GM18520 (cell line): ENCODE measurements at regions not wholly inside any gene's neighbourhood (a gene's known extent, or its start where the extent isn't known, plus 50 kb on each side); places are given as distances from the start of the nearest gene placed in this dataset.

Experiments used
- ATAC-seq: cut with Tn5 transposase; IDR thresholded peaks from one replicate; pipeline ENCODE4 v1.9.1; 2021; ENCODE audit not compliant: unreplicated experiment

GRCh38 chr14:81829447-81829846, 295.8 kb upstream of the SEL1L start:
- no peak for ATAC-seq

DNA sequence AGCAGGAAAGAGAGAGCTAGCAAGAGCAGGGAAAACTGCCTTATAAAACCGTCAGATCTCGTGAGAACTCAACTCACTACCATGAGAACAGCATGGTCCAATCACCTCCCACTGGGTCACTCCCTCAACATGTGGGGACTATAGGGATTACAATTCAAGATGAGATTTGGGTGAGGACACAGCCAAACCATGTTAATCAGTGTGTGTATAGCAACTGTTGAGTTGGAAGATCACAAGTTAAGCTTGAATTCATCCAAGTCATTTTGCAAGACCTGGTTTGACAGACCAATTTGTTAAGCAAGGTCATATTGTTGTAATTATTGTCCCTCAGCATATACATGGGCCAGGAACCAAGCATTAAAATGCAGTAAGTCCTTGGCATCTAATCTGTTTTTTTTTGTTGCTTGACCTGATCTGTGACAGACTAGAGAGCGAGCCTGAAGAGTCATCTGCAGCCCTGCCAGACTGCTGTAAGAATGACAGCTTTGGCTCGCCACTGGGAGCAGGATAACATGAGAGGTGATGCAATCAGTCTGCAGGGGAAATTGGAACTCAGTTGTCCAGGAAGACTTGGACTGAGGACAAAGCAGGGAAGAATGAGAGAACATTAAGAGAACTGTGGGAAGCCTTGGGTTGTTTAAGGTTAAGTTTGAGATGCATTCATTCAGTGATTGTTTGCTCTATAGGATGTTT, 297.6 kb upstream of the SEL1L start:
- no peak for ATAC-seq

GRCh38 chr14:81834308-81834707, 300.7 kb upstream of the SEL1L start:
- no peak for ATAC-seq

- ATAC-seq, result no peak
These were observed 303.7 kb upstream of the SEL1L start for GRCh38 chr14:81837304-81837703.

- no peak for ATAC-seq
These were observed 305.4 kb upstream of the SEL1L start for GRCh38 chr14:81839056-81839455.

DNA sequence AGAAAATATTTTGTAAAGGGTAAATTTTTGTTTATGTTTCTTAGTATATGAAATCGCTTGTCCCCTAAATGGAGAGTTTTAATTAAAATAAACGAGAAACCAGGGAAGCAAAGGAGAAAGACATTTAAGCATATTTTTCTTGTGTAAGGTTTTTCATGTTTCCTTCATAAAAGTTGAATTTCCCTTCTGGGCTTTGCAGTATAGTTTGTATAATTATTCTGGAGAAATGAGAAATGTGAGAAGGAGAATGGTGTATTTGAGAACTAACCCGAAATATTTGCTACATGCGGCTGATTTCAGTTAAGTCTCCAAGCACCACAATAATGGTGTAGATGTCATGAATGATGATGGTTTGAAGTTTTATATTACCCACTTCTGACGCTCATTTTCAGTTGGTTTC, 307.7 kb upstream of the SEL1L start:
- no peak for ATAC-seq

- ATAC-seq, result no peak
These were observed 316.1 kb upstream of the SEL1L start for GRCh38 chr14:81849714-81850113.

DNA sequence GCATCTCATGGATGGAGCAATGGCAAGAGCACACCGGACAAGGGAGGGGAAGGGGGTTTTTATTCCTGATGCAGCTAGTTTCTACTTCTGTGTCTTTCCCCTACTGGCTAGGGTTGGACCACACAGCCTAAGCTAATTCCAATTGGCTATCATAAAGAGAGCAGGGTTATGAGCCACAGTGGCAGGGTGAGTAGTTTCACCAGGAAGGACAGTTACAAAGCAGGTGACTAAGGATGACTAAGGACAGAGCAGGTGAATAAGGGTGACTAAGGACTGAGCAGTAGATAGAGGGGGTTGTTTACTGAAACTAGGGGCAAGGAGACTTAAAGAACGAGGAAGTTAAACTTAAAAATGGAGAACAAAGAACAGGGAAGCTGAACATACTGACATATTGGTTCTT, 321.4 kb upstream of the SEL1L start:
- no peak for ATAC-seq

GRCh38 chr14:81859046-81859445, 325.4 kb upstream of the SEL1L start:
- no peak for ATAC-seq

DNA sequence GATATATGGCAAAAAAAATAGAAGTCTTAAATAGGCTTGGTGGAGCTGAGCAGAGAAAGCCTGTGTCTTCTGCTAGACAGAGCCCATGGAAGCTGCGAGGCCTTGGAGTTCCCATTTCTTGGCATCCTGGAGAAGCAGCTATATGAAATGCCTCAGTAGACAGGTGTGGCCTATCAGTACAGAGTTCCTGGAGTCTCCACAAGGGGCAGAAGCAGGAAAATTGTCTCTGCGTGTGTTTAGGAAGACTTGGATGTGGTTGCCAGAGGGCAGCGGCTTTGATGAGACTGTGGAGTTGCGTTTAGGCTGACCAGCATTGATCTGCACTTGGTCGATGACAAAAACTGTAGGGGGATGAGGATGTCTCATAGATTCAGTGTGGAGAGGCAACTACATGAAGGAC, 334.5 kb upstream of the SEL1L start:
- ATAC-seq, result no peak

DNA sequence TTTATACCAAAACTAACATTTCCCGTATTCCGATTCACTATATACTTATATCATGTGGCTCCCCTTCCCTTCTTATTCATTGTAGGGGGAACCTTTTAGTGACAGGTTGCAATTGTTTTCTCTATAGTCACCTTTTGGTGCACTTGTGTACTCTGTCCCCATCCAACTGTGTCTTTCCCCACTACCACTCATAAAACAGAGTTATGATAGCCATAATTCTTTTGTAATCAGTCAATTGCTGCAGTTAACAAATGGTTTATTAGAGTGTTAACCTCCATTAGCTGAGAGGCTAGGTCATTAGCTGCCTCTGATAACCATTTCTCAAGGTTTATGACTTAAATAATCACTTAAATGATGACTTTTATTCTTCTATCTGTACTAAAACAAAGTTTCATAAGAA, 338.1 kb upstream of the SEL1L start:
- ATAC-seq, result no peak

DNA sequence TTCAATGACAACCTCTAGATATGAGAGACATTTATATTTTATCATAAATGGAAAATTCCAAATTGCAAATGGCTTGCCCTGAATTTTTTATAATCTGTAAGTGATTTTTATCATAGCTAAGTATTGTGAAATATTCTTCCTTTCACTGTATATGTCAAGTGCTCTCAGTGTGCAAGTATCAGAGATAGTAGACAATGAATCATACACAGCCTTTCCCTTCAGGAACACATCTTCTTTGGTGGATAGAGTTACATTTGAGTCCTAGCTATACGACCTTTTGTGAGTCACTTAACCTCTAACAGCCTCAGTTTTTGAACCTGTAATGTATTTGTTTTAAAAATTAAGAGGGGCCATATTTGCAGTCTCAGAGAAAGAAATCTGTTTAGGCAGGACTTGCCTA, 350.7 kb upstream of the SEL1L start:
- ATAC-seq, result no peak

DNA sequence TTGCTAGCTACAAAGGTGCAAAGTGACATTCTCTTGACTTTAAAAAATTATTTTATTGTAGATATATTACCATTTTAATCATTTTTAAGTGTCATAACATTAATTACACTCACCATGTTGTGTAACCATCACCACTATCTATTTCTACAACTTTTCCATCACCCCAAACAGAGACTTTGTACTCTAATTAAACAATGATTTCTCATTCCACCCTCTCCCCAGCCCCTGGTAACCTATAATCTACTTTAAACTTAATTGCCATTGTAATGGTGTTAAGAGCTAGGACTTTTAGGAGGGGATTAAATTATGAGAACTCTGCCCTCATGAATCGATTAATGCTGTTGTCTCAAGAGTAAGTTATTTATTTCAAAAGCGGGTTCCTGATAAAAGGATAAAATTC, 352.9 kb upstream of the SEL1L start:
- ATAC-seq, result no peak

GRCh38 chr14:81889529-81889928, 355.9 kb upstream of the SEL1L start:
- ATAC-seq, result no peak

- ATAC-seq, result no peak
These were observed 356.4 kb upstream of the SEL1L start for GRCh38 chr14:81890020-81890419.

DNA sequence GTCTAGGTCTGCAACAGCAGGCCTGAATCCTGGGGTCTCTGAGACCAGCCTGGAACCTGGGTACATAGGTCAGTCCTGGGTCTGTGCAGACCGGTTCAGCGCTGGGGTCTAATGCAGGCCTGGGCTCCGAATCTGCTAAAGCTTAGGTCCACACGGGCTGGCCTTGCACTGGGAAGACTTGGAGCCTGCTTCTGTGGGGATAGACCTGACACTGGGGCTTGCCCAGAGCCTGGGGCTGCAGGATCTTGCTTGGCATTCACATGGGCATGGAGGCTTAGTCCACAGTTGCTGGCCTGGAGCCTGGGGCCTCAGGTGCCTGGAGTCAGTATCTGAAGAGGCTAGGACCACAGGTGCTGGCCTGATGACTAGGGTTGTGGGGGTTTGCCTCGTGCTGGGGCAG, 369.8 kb upstream of the SEL1L start:
- ATAC-seq, result no peak

- no peak for ATAC-seq
These were observed 393.4 kb upstream of the SEL1L start for GRCh38 chr14:81927070-81927469.

- ATAC-seq, result no peak
These were observed 398.2 kb upstream of the SEL1L start for GRCh38 chr14:81931828-81932227.

DNA sequence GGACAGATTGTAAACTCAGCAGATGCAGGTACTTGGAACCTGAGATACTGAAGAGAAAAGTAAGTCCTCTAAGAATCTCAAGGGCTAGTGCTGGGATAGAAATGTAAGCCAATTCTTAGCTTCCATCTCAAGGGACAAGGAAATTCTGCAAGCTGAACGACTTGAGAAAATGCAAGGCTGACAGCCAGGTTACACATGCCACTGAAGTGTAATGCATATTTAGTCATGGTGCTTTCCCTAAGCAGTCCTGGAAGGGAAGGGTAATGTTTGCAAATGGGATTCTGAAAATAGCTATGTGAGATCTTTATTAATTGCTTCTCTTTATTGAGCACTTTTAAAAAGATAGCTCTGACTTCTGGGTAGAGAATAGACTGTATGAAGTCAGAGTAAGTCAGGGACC, 402.7 kb upstream of the SEL1L start:
- no peak for ATAC-seq

DNA sequence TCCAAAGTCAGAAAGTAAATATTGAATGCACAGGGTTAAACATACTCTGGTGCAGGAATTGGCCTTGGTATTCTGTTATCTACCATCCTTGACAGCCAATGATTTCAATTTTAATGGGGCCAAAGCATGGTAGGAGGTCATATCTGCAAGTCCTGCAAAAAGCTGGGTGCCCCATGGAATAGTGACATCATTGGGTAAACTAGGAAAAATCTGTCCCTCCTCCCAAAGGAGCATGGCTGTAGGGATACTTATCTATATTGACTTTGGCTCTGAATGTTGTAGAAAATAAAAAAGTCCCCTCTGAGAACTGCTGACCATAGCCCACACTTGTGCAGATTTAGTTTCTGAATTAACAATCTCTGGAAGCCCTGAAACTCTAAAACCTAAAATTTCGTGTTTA, 403.2 kb upstream of the SEL1L start:
- ATAC-seq, result no peak

DNA sequence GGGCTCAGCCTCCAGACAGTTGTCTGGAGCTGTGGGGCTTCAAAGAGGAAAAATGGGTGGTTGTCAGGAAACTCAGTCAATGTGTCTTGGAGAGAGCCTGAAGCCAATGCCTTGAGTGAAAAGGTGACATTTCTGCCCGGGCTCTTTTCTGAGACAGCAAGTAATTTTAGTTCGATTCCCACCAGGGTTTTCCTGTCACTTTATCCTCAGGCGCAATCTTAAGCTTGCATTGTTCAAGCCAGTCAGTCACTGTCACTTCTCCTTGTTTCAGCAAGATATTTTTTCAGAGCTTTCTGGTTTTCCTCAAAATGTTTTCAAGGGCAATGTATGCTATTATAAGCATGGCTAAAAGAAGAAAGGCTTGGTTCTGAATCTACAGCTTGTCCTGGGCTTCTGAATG, 404.7 kb upstream of the SEL1L start:
- no peak for ATAC-seq

DNA sequence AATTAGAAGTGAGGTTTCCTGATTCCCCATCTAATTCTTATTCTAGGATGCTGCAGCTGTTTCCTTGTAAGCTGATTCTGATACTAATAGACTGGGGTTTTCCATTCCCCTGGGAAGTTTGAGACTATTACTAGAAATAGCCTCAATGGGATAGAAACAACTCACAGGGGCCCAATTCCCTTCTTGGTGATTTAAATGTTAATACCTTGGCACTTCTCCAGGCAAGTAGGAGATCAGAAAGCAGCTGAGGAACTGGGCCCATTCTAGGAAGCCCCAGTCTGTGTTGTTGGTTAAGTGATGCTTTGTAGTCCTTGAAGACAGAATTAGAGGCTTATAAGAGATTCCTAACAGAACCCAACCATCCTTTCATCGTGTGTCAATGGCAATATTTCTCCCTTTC, 407.0 kb upstream of the SEL1L start:
- ATAC-seq, result no peak

GRCh38 chr14:81942071-81942470, 408.4 kb upstream of the SEL1L start:
- no peak for ATAC-seq

GRCh38 chr14:81946375-81946774, 412.7 kb upstream of the SEL1L start:
- no peak for ATAC-seq
